ENCODE measurements at regions not wholly inside any gene's neighbourhood (a gene's known extent, or its start where the extent isn't known, plus 50 kb on each side); places are given as distances from the start of the nearest gene placed in this dataset.

DNA sequence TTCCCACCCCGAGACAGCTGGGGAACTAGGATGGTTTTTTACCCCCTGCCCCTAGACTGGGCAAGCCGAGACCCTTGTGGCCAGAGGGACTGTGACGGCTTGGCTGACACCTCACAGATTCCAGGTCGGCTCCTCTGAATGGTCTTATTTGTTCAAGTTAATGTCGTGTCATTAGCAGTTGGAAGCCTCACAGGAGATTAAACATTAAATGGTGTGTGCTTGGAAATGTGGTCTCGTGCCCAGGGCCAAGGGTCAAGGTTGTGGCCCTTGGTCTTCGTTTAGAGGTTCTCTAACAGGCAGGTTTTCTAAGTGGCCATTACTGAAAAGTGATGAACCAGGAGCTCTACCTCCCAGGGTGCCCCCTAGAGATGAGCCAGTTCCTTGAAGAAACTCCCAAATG lies 61.2 kb upstream of the RXRA start:
- Histone ChIP-seq H2BK120ac (ENCODE audit: low read depth, low read length) (no peak overlapping the region), H3K79me1 (ENCODE audit: low read depth in 1 of 2, low read length in 2 of 2) (no peaks in the 10 kb centered on the region), H4K20me1 (ENCODE audit: insufficient read depth, low read length) (no peaks in the 10 kb centered on the region; the same call in 1 of the 2 replicates), H3K14ac (replicated peaks; ENCODE audit: low read depth, low read length) (no peak overlapping the region), H3K56ac (ENCODE audit: extremely low read depth, insufficient read depth, low read length) (no peak overlapping the region), H4K5ac (ENCODE audit: low read depth, low read length) (no peak overlapping the region), H2AK9ac (replicated peaks; ENCODE audit: low read depth, low read length, poor library complexity) (no peak overlapping the region), H4K91ac (ENCODE audit: insufficient read depth, low read depth, low read length) (no peak overlapping the region), H2BK15ac (ENCODE audit: low read depth, low read length) (no peak overlapping the region), H3K9me1 (ENCODE audit: insufficient read depth, low read length) (no peaks in the 10 kb centered on the region), H3K18ac (ENCODE audit: low read depth, low read length) (no peak overlapping the region), H3K4me2 (ENCODE audit: low read depth, low read length) (no peak overlapping the region), H4K8ac (ENCODE audit: low read depth in 2 of 2, low read length in 2 of 2) (no peak overlapping the region), H3K27ac (ENCODE audit: insufficient read depth, low read length) (no peak overlapping the region), H3K4me1 (ENCODE audit: control insufficient read depth, insufficient read depth, low read length) (peaks cover 5% of the 10 kb centered on the region), H3K23ac (ENCODE audit: low read depth, low read length) (no peak overlapping the region), H2AK5ac (ENCODE audit: low read depth, low read length) (no peak overlapping the region), H2BK20ac (ENCODE audit: low read depth, low read length) (no peak overlapping the region), H3K9me3 (ENCODE audit: control insufficient read depth, insufficient read depth, low read length) (no peaks in the 10 kb centered on the region), H3K4ac (ENCODE audit: low read depth, low read length) (no peak overlapping the region), H3K27me3 (ENCODE audit: control insufficient read depth, insufficient read depth, low read length) (peaks cover 58% of the 10 kb centered on the region), H2AFZ (replicated peaks; ENCODE audit: low read length, poor library complexity) (no peak overlapping the region), H3K36me3 (ENCODE audit: control insufficient read depth, insufficient read depth, low read length) (no peaks in the 10 kb centered on the region), H3K4me3 (ENCODE audit: insufficient read depth, low read depth, low read length) (no peak overlapping the region), H2BK5ac (ENCODE audit: low read depth, low read length, poor library complexity, severe bottlenecking) (no peak overlapping the region), H3K9ac (ENCODE audit: low read depth, low read length) (no peak overlapping the region)
- in situ Hi-C loops (cut with MboI; ENCODE audit: low sequenced_read_pairs) (no loop called here), intact Hi-C loops (cut with micrococcal nuclease) (no loop called here), dilution Hi-C loops (cut with HindIII; ENCODE audit: low sequenced_read_pairs, unreplicated experiment) (no loop called here)
- ChIA-PET POLR2A (ENCODE audit: unreplicated experiment) (no interaction called here), CTCF (no interaction called here)
- TF ChIP-seq, protein P1, sequence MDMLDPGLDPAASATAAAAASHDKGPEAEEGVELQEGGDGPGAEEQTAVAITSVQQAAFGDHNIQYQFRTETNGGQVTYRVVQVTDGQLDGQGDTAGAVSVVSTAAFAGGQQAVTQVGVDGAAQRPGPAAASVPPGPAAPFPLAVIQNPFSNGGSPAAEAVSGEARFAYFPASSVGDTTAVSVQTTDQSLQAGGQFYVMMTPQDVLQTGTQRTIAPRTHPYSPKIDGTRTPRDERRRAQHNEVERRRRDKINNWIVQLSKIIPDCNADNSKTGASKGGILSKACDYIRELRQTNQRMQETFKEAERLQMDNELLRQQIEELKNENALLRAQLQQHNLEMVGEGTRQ (IDR thresholded peaks at IDR 0.05; ENCODE audit: low read depth, low read length): no peak
- TF ChIP-seq, protein P2, sequence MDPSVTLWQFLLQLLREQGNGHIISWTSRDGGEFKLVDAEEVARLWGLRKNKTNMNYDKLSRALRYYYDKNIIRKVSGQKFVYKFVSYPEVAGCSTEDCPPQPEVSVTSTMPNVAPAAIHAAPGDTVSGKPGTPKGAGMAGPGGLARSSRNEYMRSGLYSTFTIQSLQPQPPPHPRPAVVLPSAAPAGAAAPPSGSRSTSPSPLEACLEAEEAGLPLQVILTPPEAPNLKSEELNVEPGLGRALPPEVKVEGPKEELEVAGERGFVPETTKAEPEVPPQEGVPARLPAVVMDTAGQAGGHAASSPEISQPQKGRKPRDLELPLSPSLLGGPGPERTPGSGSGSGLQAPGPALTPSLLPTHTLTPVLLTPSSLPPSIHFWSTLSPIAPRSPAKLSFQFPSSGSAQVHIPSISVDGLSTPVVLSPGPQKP (IDR thresholded peaks at IDR 0.05; ENCODE audit: borderline replicate concordance, low read depth, low read length): no peak
- TF ChIP-seq SMC3 (IDR thresholded peaks at IDR 0.05; ENCODE audit: low read depth, low read length) (no peak), RAD21 (IDR thresholded peaks at IDR 0.05; ENCODE audit: low read length) (no peak), POLR2A (IDR thresholded peaks at IDR 0.05; ENCODE audit: low read depth, low read length) (no peak), MXI1 (IDR thresholded peaks at IDR 0.05; ENCODE audit: borderline replicate concordance, low read depth, low read length) (no peak), RCOR1 (IDR thresholded peaks at IDR 0.05; ENCODE audit: insufficient replicate concordance, low read length) (no peak), FOS (IDR thresholded peaks at IDR 0.05; ENCODE audit: low read depth, low read length) (no peak), CEBPB (IDR thresholded peaks at IDR 0.05; ENCODE audit: low read depth, low read length) (no peak), MAFK (IDR thresholded peaks at IDR 0.05; ENCODE audit: low read depth, low read length) (no peak), RFX5 (IDR thresholded peaks at IDR 0.05; ENCODE audit: low read depth, low read length) (no peak), MAZ (IDR thresholded peaks at IDR 0.05; ENCODE audit: borderline replicate concordance, low read depth, low read length) (no peak), BHLHE40 (IDR thresholded peaks at IDR 0.05; ENCODE audit: low read depth, low read length) (no peak), NFE2L2 (IDR thresholded peaks at IDR 0.05; ENCODE audit: low read depth, low read length) (no peak), CHD1 (IDR thresholded peaks at IDR 0.05; ENCODE audit: low read depth, low read length) (no peak)
- TF ChIP-seq, protein P3, sequence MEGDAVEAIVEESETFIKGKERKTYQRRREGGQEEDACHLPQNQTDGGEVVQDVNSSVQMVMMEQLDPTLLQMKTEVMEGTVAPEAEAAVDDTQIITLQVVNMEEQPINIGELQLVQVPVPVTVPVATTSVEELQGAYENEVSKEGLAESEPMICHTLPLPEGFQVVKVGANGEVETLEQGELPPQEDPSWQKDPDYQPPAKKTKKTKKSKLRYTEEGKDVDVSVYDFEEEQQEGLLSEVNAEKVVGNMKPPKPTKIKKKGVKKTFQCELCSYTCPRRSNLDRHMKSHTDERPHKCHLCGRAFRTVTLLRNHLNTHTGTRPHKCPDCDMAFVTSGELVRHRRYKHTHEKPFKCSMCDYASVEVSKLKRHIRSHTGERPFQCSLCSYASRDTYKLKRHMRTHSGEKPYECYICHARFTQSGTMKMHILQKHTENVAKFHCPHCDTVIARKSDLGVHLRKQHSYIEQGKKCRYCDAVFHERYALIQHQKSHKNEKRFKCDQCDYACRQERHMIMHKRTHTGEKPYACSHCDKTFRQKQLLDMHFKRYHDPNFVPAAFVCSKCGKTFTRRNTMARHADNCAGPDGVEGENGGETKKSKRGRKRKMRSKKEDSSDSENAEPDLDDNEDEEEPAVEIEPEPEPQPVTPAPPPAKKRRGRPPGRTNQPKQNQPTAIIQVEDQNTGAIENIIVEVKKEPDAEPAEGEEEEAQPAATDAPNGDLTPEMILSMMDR (conservative IDR thresholded peaks at IDR 0.05; ENCODE audit: low read depth, low read length): no peak
- DNase-seq: no peak
- WGBS, 2 experiments (ENCODE audit: extremely low coverage in 2 of 2, insufficient read length in 1 of 2): 60% methylated on average over 1 of the region's 7 CpGs; no CpG with 5 or more reads in 1 of the 2 experiments
- ATAC-seq (ENCODE audit: low read depth): no peak
- BruUV-seq (replicated peaks): no TSS peak
